ENCODE measurements at regions not wholly inside any gene's neighbourhood (a gene's known extent, or its start where the extent isn't known, plus 50 kb on each side); places are given as distances from the start of the nearest gene placed in this dataset.

DNA sequence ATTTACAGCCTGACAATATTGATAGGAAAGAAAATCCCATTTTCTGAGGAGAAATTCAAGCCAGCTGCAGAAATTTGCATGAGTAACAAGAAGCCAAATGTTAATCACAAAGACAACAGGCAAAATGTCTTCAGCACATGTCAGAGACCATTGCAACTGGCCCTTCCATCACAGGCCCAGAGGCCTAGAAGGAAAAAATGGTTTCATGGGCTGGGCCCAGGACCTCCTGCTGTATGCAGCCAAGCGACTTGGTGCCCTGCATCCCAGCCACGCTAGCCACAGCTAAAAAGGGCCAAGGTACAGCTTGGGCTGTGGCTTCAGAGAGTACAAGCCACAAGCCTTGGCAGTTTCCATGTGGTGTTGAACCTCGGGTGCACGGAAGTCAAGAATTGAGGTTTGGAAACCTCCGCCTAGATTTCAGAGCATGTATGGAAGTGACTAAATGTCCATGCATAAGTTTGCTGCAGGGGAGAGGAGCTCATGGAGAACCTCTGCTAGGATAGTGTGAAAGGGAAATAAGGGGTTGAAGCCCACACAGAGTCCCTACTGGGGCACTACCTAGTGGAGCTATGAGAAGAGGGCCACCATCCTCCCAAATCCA lies 1474.0 kb downstream of the PCDH9 start:
- H3K27ac ChIP-seq (ENCODE audit: low read length) = no peak overlapping the region
- DNase-seq = no peak
- H3K27me3 ChIP-seq (ENCODE audit: control insufficient read depth, insufficient read depth) = no peaks in the 10 kb centered on the region
- no peaks in the 10 kb centered on the region for H3K4me1 ChIP-seq (ENCODE audit: control insufficient read depth, insufficient read depth, low read length)
- no peak for ATAC-seq
- WGBS = 89% methylated on average over 5 of the region's 5 CpGs
- no peak overlapping the region for H3K4me3 ChIP-seq (ENCODE audit: low read length)
- intact Hi-C loops (cut with DNase I) = no loop called here
- no peaks in the 10 kb centered on the region for H3K9me3 ChIP-seq (ENCODE audit: control insufficient read depth, low read length)

DNA sequence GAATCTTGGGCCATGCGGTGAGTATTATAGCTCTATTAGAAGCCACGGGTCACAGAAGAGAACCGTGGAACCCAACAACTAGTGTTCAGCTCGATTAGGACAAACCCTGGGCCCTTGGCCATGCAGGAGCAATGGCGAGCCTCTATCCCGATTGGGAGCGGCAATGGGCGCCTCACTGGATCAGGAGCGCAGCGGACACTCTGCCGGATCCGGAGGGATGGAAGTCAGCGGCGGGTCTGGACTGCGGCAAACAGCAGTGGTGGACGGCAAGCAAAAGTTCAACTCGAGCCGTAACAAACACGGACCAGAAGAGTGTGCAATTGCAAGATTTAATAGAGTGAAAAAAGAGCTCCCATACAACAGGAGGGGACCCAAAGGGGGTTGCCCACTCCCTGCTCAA lies 1481.9 kb downstream of the PCDH9 start:
- 94% methylated on average over 19 of the region's 19 CpGs for WGBS
- no peaks in the 10 kb centered on the region for H3K27me3 ChIP-seq (ENCODE audit: control insufficient read depth, insufficient read depth)
- H3K9me3 ChIP-seq (ENCODE audit: control insufficient read depth, low read length) = no peaks in the 10 kb centered on the region
- H3K4me1 ChIP-seq (ENCODE audit: control insufficient read depth, insufficient read depth, low read length) = no peaks in the 10 kb centered on the region
- no peak for ATAC-seq
- intact Hi-C loops (cut with DNase I) = no loop called here
- H3K27ac ChIP-seq (ENCODE audit: low read length) = no peak overlapping the region
- DNase-seq = no peak
- no peak overlapping the region for H3K4me3 ChIP-seq (ENCODE audit: low read length)

DNA sequence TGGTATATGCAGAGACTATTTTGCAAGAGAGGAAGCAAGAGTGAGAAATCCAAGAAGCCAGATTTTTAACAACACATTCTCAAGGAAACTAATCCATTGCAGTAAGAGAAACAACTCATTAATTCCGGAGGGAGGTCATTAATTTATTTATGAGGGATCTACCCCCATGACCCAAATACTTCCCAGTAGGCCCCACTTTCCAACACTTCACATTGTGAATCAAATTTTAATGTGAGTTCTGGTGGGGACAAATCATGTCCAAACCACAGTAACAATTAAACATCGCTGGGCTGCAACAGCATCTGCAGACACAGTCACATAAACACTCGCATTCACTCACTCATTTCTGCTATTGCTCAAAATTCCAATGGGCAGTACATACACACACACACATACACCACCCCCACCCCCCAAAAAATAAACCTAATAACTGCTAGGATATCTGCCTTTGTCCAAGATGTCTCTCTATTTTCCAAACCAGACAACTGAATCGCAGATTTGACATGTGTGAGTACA lies 1483.7 kb downstream of the PCDH9 start:
- ATAC-seq = no peak
- Histone ChIP-seq H3K27me3 (ENCODE audit: control insufficient read depth, insufficient read depth) (no peaks in the 10 kb centered on the region), H3K9me3 (ENCODE audit: control insufficient read depth, low read length) (no peaks in the 10 kb centered on the region), H3K4me1 (ENCODE audit: control insufficient read depth, insufficient read depth, low read length) (no peaks in the 10 kb centered on the region), H3K27ac (ENCODE audit: low read length) (no peak overlapping the region), H3K4me3 (ENCODE audit: low read length) (no peak overlapping the region)
- no peak for DNase-seq
- WGBS = 93% methylated on average over 4 of the region's 4 CpGs
- intact Hi-C loops (cut with DNase I) = no loop called here

DNA sequence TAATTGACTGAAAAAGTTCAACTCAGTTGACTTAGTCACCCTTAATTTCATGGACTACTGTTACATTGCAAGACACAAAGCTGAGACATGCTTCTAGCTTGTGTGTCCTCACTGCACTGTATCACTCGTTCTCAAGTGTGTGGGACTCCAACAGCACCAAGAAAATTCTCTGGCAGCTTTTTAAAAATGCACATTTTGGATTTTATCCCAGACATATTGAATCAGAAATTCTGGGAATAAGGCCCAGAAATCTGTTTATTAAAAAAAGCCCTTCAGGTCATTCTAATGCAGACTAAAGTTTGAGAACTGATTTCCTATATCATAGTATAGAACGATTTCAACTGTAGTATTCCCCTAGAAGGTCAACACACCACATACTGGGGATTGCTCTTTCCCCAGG lies 1485.3 kb downstream of the PCDH9 start:
- no peaks in the 10 kb centered on the region for H3K4me1 ChIP-seq (ENCODE audit: control insufficient read depth, insufficient read depth, low read length)
- intact Hi-C loops (cut with DNase I) = no loop called here
- H3K27me3 ChIP-seq (ENCODE audit: control insufficient read depth, insufficient read depth) = no peaks in the 10 kb centered on the region
- DNase-seq (no peak), ATAC-seq (no peak)
- no peak overlapping the region for H3K4me3 ChIP-seq (ENCODE audit: low read length)
- H3K27ac ChIP-seq (ENCODE audit: low read length) = no peak overlapping the region
- no peaks in the 10 kb centered on the region for H3K9me3 ChIP-seq (ENCODE audit: control insufficient read depth, low read length)
- WGBS = 47% methylated on average over 2 of the region's 2 CpGs

DNA sequence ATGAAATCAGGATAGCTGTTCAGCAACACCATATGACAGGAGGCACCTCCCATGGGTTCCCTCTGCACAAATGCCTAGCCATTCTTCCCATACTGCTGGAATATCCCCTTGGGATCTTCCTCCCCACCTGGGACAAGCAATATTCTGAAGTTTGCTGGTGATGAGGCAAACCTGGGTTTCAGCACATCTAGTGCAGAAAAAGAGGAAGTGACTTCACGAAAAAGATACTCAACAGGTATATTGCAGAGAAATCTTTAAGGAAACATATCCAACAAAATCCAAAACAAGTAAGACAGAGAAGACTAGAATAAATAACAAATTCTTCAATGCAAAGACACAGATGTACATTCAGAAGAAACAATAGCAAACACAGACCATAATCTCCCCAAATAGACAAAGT lies 1497.0 kb downstream of the PCDH9 start:
- DNase-seq = no peak
- Histone ChIP-seq H3K27me3 (ENCODE audit: control insufficient read depth, insufficient read depth) (no peaks in the 10 kb centered on the region), H3K4me3 (ENCODE audit: low read length) (no peak overlapping the region), H3K4me1 (ENCODE audit: control insufficient read depth, insufficient read depth, low read length) (no peaks in the 10 kb centered on the region), H3K27ac (ENCODE audit: low read length) (no peak overlapping the region), H3K9me3 (ENCODE audit: control insufficient read depth, low read length) (no peaks in the 10 kb centered on the region)
- WGBS = 86% methylated on average over 1 of the region's 1 CpG
- intact Hi-C loops (cut with DNase I) = no loop called here
- ATAC-seq = no peak

DNA sequence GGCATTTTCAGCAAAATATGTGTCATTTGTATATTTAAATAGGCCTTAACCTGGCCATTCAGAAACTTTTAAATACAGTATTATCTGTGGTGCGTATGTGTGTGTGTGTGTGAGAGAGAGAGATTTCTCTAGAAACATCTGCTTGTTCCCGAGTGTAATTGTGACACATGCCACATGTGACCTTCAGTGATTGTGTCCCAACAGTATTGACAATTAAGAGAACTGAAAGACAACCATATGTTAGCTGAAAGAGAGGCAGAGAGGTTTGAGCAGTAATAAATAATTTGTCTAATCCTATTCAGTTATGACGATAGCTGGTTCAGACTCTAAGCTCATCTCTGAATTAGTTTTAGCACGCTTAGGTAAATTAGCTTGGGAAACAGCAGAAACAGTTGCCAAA lies 1503.1 kb downstream of the PCDH9 start:
- Histone ChIP-seq H3K9me3 (ENCODE audit: control insufficient read depth, low read length) (no peaks in the 10 kb centered on the region), H3K27me3 (ENCODE audit: control insufficient read depth, insufficient read depth) (no peaks in the 10 kb centered on the region), H3K27ac (ENCODE audit: low read length) (no peak overlapping the region), H3K4me3 (ENCODE audit: low read length) (no peak overlapping the region), H3K4me1 (ENCODE audit: control insufficient read depth, insufficient read depth, low read length) (no peaks in the 10 kb centered on the region)
- intact Hi-C loops (cut with DNase I) = no loop called here
- WGBS = 83% methylated on average over 4 of the region's 4 CpGs
- DNase-seq (no peak), ATAC-seq (no peak)

DNA sequence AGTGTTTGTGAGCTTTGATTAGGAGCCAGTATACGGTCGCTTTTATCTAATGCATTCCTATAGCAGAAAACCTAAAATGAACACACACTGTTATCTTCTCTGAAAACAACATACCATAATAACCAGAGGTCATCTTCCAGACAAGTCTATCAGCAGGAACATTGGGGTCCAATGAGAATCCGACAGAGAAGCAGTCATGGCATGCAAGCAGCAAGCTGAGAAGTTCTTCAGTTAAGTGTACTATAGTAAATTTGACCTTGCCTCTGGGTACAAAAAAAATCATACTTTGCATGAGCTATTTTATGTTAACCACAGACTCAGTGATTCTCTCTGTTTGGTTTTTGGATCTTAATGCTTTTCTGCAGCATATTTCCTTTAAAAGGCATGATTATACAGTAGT lies 1505.1 kb downstream of the PCDH9 start:
- no peak for ATAC-seq
- WGBS = 36% methylated on average over 3 of the region's 3 CpGs
- intact Hi-C loops (cut with DNase I) = no loop called here

DNA sequence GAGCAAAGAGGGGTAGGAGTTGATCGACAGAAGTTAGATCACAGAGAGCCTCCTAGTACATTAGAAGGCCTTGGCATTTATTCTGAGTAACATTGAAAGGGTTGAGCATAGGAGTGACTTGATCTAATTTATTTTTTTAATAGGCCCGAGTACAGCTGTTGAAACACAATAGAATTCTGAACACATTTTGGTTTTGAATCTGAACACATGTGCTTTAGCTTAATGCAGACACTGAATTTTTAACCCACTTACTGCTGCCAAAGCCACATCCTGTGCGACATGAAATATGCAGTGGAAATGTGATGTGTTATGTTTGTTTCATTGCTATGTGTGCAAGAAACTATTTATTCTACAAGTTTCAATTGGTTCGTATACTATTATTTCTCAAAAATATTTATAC lies 1505.9 kb downstream of the PCDH9 start:
- ATAC-seq = no peak
- H3K4me1 ChIP-seq (ENCODE audit: control insufficient read depth, insufficient read depth, low read length) = no peaks in the 10 kb centered on the region
- H3K4me3 ChIP-seq (ENCODE audit: low read length) = no peak overlapping the region
- intact Hi-C loops (cut with DNase I) = no loop called here
- no peaks in the 10 kb centered on the region for H3K27me3 ChIP-seq (ENCODE audit: control insufficient read depth, insufficient read depth)
- no peak overlapping the region for H3K27ac ChIP-seq (ENCODE audit: low read length)
- no peak for DNase-seq
- 61% methylated on average over 4 of the region's 4 CpGs for WGBS
- no peaks in the 10 kb centered on the region for H3K9me3 ChIP-seq (ENCODE audit: control insufficient read depth, low read length)

More for the DNA sequence above, 1505.1 kb downstream of the PCDH9 start:
- Histone ChIP-seq H3K27me3 (ENCODE audit: control insufficient read depth, insufficient read depth) (no peaks in the 10 kb centered on the region), H3K9me3 (ENCODE audit: control insufficient read depth, low read length) (no peaks in the 10 kb centered on the region), H3K27ac (ENCODE audit: low read length) (no peak overlapping the region), H3K4me3 (ENCODE audit: low read length) (no peak overlapping the region), H3K4me1 (ENCODE audit: control insufficient read depth, insufficient read depth, low read length) (no peaks in the 10 kb centered on the region)
- DNase-seq = no peak

DNA sequence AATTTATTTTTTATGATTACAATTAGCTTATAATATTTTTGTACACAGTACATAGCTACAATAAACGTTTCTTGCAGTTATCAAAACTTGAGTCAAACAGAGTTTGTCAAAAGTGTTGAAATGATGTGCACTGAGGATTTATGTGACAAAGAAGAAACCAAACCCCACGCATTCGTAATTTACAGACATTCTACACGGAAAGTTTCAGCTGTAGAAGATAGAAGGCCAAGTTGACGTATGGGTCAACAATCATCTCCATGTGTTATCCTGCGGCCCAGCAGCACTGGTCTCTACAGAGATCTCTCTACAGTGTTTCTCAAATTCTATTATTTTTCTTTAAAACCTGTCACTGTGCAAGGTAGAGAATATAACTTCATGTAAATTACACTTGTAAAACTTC lies 1507.6 kb downstream of the PCDH9 start:
- no peak for ATAC-seq
- Histone ChIP-seq H3K27me3 (ENCODE audit: control insufficient read depth, insufficient read depth) (no peaks in the 10 kb centered on the region), H3K27ac (ENCODE audit: low read length) (no peak overlapping the region), H3K4me1 (ENCODE audit: control insufficient read depth, insufficient read depth, low read length) (no peaks in the 10 kb centered on the region), H3K9me3 (ENCODE audit: control insufficient read depth, low read length) (no peaks in the 10 kb centered on the region), H3K4me3 (ENCODE audit: low read length) (no peak overlapping the region)
- intact Hi-C loops (cut with DNase I) = no loop called here
- DNase-seq = no peak
- 84% methylated on average over 6 of the region's 6 CpGs for WGBS

DNA sequence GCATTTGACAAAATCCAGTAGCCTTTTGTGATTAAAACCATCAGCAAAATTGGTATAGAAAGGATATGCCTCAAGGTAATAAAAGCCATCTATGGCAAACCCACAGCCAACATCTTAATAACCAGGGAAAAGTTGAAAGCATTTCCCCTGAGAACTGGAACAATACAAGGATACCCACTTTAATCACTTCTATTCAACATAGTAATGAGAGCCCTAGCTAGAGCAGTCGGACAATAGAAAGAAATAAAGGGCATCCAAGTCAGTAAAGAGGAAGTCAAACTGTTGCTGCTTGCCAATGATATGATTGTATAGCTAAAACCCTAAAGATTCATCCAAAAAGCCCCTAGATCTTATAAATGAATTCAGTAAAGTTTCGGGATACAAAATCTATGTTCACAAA lies 1510.3 kb downstream of the PCDH9 start:
- intact Hi-C loops (cut with DNase I) = no loop called here
- H3K27ac ChIP-seq (ENCODE audit: low read length) = no peak overlapping the region
- H3K4me1 ChIP-seq (ENCODE audit: control insufficient read depth, insufficient read depth, low read length) = no peaks in the 10 kb centered on the region
- H3K9me3 ChIP-seq (ENCODE audit: control insufficient read depth, low read length) = no peaks in the 10 kb centered on the region
- DNase-seq = no peak
- 59% methylated on average over 2 of the region's 2 CpGs for WGBS
- H3K4me3 ChIP-seq (ENCODE audit: low read length) = no peak overlapping the region
- no peak for ATAC-seq
- no peaks in the 10 kb centered on the region for H3K27me3 ChIP-seq (ENCODE audit: control insufficient read depth, insufficient read depth)

DNA sequence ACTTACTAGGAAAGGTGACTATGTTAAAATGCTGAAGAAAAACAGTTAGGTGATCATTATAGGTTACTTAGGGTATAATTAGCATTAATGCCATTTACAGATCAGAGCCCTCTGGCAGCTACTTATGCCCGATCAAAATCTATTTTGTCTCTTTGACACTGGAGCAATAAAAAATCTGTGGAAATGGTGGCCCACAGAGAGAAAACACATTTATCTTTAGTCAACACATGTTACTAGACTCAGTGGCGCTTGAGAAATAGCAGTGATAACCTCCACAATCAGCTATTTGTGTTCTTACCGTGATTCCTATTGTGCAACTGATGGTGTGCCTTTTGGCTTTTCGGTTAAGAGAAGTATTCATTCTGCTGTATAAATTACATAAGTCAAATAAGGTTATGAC lies 1519.6 kb downstream of the PCDH9 start:
- Histone ChIP-seq H3K27ac (ENCODE audit: low read length) (no peak overlapping the region), H3K4me1 (ENCODE audit: control insufficient read depth, insufficient read depth, low read length) (no peaks in the 10 kb centered on the region), H3K27me3 (ENCODE audit: control insufficient read depth, insufficient read depth) (no peaks in the 10 kb centered on the region), H3K9me3 (ENCODE audit: control insufficient read depth, low read length) (no peaks in the 10 kb centered on the region), H3K4me3 (ENCODE audit: low read length) (no peak overlapping the region)
- 59% methylated on average over 4 of the region's 4 CpGs for WGBS
- no peak for DNase-seq
- no peak for ATAC-seq
- intact Hi-C loops (cut with DNase I) = no loop called here

DNA sequence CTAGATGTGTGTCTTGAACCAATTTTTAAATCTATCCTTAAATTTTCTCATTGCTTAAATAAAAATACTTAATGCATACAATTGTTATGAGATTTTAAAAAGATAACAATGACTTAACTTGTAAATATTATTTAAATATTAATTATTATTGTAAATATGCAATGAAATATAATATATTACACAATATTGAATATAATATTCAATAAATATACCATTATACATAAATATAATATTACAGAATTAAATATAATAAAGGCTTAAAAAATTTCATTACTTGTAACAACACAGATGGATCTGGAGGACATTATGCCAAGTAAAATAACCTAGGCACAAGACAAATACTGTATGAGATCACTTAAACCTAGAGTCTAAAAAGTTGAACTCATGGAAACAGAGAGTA lies 1532.3 kb downstream of the PCDH9 start:
- H3K4me3 ChIP-seq (ENCODE audit: low read length) = no peak overlapping the region
- no peak for DNase-seq
- no peaks in the 10 kb centered on the region for H3K9me3 ChIP-seq (ENCODE audit: control insufficient read depth, low read length)
- no peaks in the 10 kb centered on the region for H3K4me1 ChIP-seq (ENCODE audit: control insufficient read depth, insufficient read depth, low read length)
- no peaks in the 10 kb centered on the region for H3K27me3 ChIP-seq (ENCODE audit: control insufficient read depth, insufficient read depth)
- no peak for ATAC-seq
- H3K27ac ChIP-seq (ENCODE audit: low read length) = no peak overlapping the region
- intact Hi-C loops (cut with DNase I) = no loop called here
